Sigmoid colon (tissue), 4 donors: ENCODE measurements at regions not wholly inside any gene's neighbourhood (a gene's known extent, or its start where the extent isn't known, plus 50 kb on each side); places are given as distances from the start of the nearest gene placed in this dataset.

ENCODE experiments used
- CTCF ChIP-seq, 4 experiments: fragments of 450-650 bp in 3 of 4; fragments of 200-600 bp in 1 of 4; IDR thresholded peaks; one replicate each; pipeline ENCODE4 v1.5.1; 2016 to 2019; ENCODE audit warnings: antibody characterized with exemption in 4 of 4, mild to moderate bottlenecking in 3 of 4, moderate library complexity in 2 of 4
- POLR2AphosphoS5 ChIP-seq, 4 donors: sonication (generic); formaldehyde crosslinking; IDR thresholded peaks; one replicate each; pipeline ENCODE4 v1.6.1; 2017; ENCODE audit warnings: antibody characterized with exemption in 4 of 4

DNA sequence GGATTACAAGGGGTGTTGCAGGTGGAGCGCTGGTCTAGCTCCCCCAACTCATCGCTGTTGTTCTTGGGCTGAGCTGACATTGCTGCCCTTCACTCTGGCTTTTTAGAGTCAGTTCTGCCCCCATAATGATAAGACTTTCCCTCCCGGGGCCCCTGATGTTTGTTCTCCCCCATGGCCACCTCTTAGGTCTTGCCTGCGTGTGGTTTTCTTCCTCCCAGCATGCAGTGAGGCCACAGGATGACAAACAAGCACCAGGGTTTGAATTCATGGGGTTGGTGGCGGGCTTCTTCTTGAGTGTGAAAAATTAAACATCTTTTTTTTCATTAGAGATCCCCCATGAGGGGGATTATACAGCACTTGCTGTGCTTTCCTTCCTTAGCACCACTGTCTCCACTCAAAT, 74.1 kb downstream of the CTAGE1 start:
- TF ChIP-seq CTCF (IDR thresholded peaks at IDR 0.05), result no peak
- TF ChIP-seq POLR2AphosphoS5 (IDR thresholded peaks at IDR 0.05), result no peak
